ENCODE measurements at regions not wholly inside any gene's neighbourhood (a gene's known extent, or its start where the extent isn't known, plus 50 kb on each side); places are given as distances from the start of the nearest gene placed in this dataset.
A peak's percentile ranks its signal among the peaks of the same experiment; 100 is the strongest.

- peak; percentile 77 for DNase-seq (ENCODE audit: low spot score)
- H3K27me3 ChIP-seq, result no peaks in the 10 kb centered on the region
- no peaks in the 10 kb centered on the region for H3K79me2 ChIP-seq (ENCODE audit: low read depth)
- H3K4me1 Mint-ChIP-seq, result peaks cover 16% of the 10 kb centered on the region
- no peaks in the 10 kb centered on the region for H3K36me3 Mint-ChIP-seq
- H3K4me1 ChIP-seq, result peaks cover 22% of the 10 kb centered on the region
- H3K9me3 ChIP-seq (ENCODE audit: low read depth), result peaks cover 4% of the 10 kb centered on the region
- H3K9me3 Mint-ChIP-seq, result peaks cover 17% of the 10 kb centered on the region
- H3K27ac ChIP-seq, result peak overlapping the region; percentile 64
- H3K4me2 ChIP-seq, result peak overlapping the region; percentile 56
- no peaks in the 10 kb centered on the region for H4K20me1 ChIP-seq (ENCODE audit: low read depth)
- no peak overlapping the region for H3K9ac ChIP-seq
- H3K4me3 ChIP-seq, result no peak overlapping the region
- H3K36me3 ChIP-seq, result no peaks in the 10 kb centered on the region
- no peak overlapping the region for H3K27ac Mint-ChIP-seq
- TF ChIP-seq CTCF (IDR thresholded peaks at IDR 0.05) (peak; percentile 57), EZH2 (IDR thresholded peaks at IDR 0.05) (no peak), EZH2phosphoT487 (IDR thresholded peaks at IDR 0.05) (no peak)
- H3K27me3 Mint-ChIP-seq (ENCODE audit: insufficient read depth, low read depth), result peaks cover 5% of the 10 kb centered on the region
- peaks cover 30% of the 10 kb centered on the region for H3F3A ChIP-seq (ENCODE audit: low read depth)
- peak overlapping the region; percentile 41 for H2AFZ ChIP-seq (replicated peaks)
- H3K4me3 Mint-ChIP-seq, result no peak overlapping the region
These were observed 75.2 kb upstream of the TMCC3 start for GRCh38 chr12:94725375-94726168.

GRCh38 chr12:94722664-94723063 is 72.3 kb upstream of the TMCC3 start:
- no peak overlapping the region for H2AFZ ChIP-seq (replicated peaks)
- DNase-seq (ENCODE audit: low spot score), result no peak
- H3K36me3 ChIP-seq, result no peaks in the 10 kb centered on the region
- no peaks in the 10 kb centered on the region for H3K27me3 ChIP-seq
- H3K9me3 ChIP-seq (ENCODE audit: low read depth), result no peaks in the 10 kb centered on the region
- no peaks in the 10 kb centered on the region for H4K20me1 ChIP-seq (ENCODE audit: low read depth)
- H3K4me3 ChIP-seq, result no peak overlapping the region
- H3K9ac ChIP-seq, result no peak overlapping the region
- H3K36me3 Mint-ChIP-seq, result no peaks in the 10 kb centered on the region
- peaks cover 20% of the 10 kb centered on the region for H3K4me1 ChIP-seq
- no peak overlapping the region for H3K27ac ChIP-seq
- H3K27ac Mint-ChIP-seq, result no peak overlapping the region
- H3K9me3 Mint-ChIP-seq, result peaks cover 7% of the 10 kb centered on the region
- H3K4me2 ChIP-seq, result no peak overlapping the region
- peaks cover 15% of the 10 kb centered on the region for H3K4me1 Mint-ChIP-seq
- H3K27me3 Mint-ChIP-seq (ENCODE audit: insufficient read depth, low read depth), result peaks cover 5% of the 10 kb centered on the region
- peaks cover 26% of the 10 kb centered on the region for H3F3A ChIP-seq (ENCODE audit: low read depth)
- no peak overlapping the region for H3K4me3 Mint-ChIP-seq
- H3K79me2 ChIP-seq (ENCODE audit: low read depth), result no peaks in the 10 kb centered on the region
- TF ChIP-seq CTCF (IDR thresholded peaks at IDR 0.05) (no peak), EZH2 (IDR thresholded peaks at IDR 0.05) (no peak), EZH2phosphoT487 (IDR thresholded peaks at IDR 0.05) (no peak)

GRCh38 chr12:94721173-94721572 is 70.8 kb upstream of the TMCC3 start:
- no peaks in the 10 kb centered on the region for H3K9me3 ChIP-seq (ENCODE audit: low read depth)

More at GRCh38 chr12:94721173-94721572, 70.8 kb upstream of the TMCC3 start:
- Histone ChIP-seq H3K36me3 (no peaks in the 10 kb centered on the region), H2AFZ (replicated peaks) (no peak overlapping the region), H4K20me1 (ENCODE audit: low read depth) (no peaks in the 10 kb centered on the region), H3K79me2 (ENCODE audit: low read depth) (no peaks in the 10 kb centered on the region), H3K4me1 (peaks cover 25% of the 10 kb centered on the region), H3K27ac (no peak overlapping the region), H3K4me2 (no peak overlapping the region), H3K9ac (no peak overlapping the region), H3F3A (ENCODE audit: low read depth) (peaks cover 20% of the 10 kb centered on the region), H3K4me3 (no peak overlapping the region), H3K27me3 (no peaks in the 10 kb centered on the region)
- Mint-ChIP-seq H3K9me3 (no peaks in the 10 kb centered on the region), H3K27me3 (ENCODE audit: insufficient read depth, low read depth) (no peaks in the 10 kb centered on the region), H3K4me1 (peaks cover 23% of the 10 kb centered on the region), H3K27ac (peak overlapping the region; percentile 17), H3K36me3 (no peaks in the 10 kb centered on the region), H3K4me3 (no peak overlapping the region)
- no peak for DNase-seq (ENCODE audit: low spot score)
- TF ChIP-seq EZH2 (IDR thresholded peaks at IDR 0.05) (no peak), EZH2phosphoT487 (IDR thresholded peaks at IDR 0.05) (no peak), CTCF (IDR thresholded peaks at IDR 0.05) (no peak)
